HG03378 (cell line): ENCODE measurements at regions not wholly inside any gene's neighbourhood (a gene's known extent, or its start where the extent isn't known, plus 50 kb on each side); places are given as distances from the start of the nearest gene placed in this dataset.
"Not testable (repeated sequence)": the region's sequence is repeated elsewhere in the genome, so short reads cannot be mapped to it uniquely, and the experiment has no call there.

ENCODE experiments used
- ATAC-seq: cut with Tn5 transposase; IDR thresholded peaks from one replicate; pipeline ENCODE4 v1.9.1; 2021; ENCODE audit warnings: mild to moderate bottlenecking, moderate library complexity; ENCODE audit not compliant: unreplicated experiment

GRCh38 chr10:109307102-109307501, 616.2 kb downstream of the XPNPEP1 start:
- not testable (repeated sequence) for ATAC-seq

- ATAC-seq, result no peak
These were observed 616.6 kb downstream of the XPNPEP1 start for GRCh38 chr10:109306698-109307097.

GRCh38 chr10:109287858-109288257, 635.5 kb downstream of the XPNPEP1 start:
- ATAC-seq, result no peak

GRCh38 chr10:109282510-109282909, 640.8 kb downstream of the XPNPEP1 start:
- ATAC-seq, result no peak

GRCh38 chr10:109281347-109281746, 642.0 kb downstream of the XPNPEP1 start:
- ATAC-seq, result no peak

- ATAC-seq, result no peak
These were observed 642.5 kb downstream of the XPNPEP1 start for GRCh38 chr10:109280837-109281236.

GRCh38 chr10:109277456-109277855, 645.9 kb downstream of the XPNPEP1 start:
- no peak for ATAC-seq

GRCh38 chr10:109275960-109276359, 647.4 kb downstream of the XPNPEP1 start:
- no peak for ATAC-seq

GRCh38 chr10:109274681-109275080, 648.6 kb downstream of the XPNPEP1 start:
- ATAC-seq, result no peak

- ATAC-seq, result no peak
These were observed 653.1 kb downstream of the XPNPEP1 start for GRCh38 chr10:109270173-109270572.

GRCh38 chr10:109264004-109264403, 659.3 kb downstream of the XPNPEP1 start:
- ATAC-seq, result no peak

- no peak for ATAC-seq
These were observed 662.1 kb downstream of the XPNPEP1 start for GRCh38 chr10:109261231-109261630.

GRCh38 chr10:109259293-109259692, 664.0 kb downstream of the XPNPEP1 start:
- no peak for ATAC-seq

- ATAC-seq, result no peak
These were observed 670.0 kb downstream of the XPNPEP1 start for GRCh38 chr10:109253306-109253705.

- ATAC-seq, result no peak
These were observed 673.2 kb downstream of the XPNPEP1 start for GRCh38 chr10:109250152-109250551.

GRCh38 chr10:109247814-109248213, 675.5 kb downstream of the XPNPEP1 start:
- no peak for ATAC-seq

GRCh38 chr10:109245821-109246220, 677.5 kb downstream of the XPNPEP1 start:
- no peak for ATAC-seq

GRCh38 chr10:109239371-109239770, 683.9 kb downstream of the XPNPEP1 start:
- ATAC-seq, result no peak

- no peak for ATAC-seq
These were observed 685.6 kb downstream of the XPNPEP1 start for GRCh38 chr10:109237682-109238081.

- ATAC-seq, result no peak
These were observed 686.3 kb downstream of the XPNPEP1 start for GRCh38 chr10:109237050-109237449.

- ATAC-seq, result not testable (repeated sequence)
These were observed 699.8 kb downstream of the XPNPEP1 start for GRCh38 chr10:109223533-109223932.

- ATAC-seq, result no peak
These were observed 703.2 kb downstream of the XPNPEP1 start for GRCh38 chr10:109219935-109220605.

GRCh38 chr10:109218207-109218606, 705.1 kb downstream of the XPNPEP1 start:
- ATAC-seq, result no peak
